ENCODE measurements at regions not wholly inside any gene's neighbourhood (a gene's known extent, or its start where the extent isn't known, plus 50 kb on each side); places are given as distances from the start of the nearest gene placed in this dataset.
"Not testable (repeated sequence)": the region's sequence is repeated elsewhere in the genome, so short reads cannot be mapped to it uniquely, and the experiment has no call there.

DNA sequence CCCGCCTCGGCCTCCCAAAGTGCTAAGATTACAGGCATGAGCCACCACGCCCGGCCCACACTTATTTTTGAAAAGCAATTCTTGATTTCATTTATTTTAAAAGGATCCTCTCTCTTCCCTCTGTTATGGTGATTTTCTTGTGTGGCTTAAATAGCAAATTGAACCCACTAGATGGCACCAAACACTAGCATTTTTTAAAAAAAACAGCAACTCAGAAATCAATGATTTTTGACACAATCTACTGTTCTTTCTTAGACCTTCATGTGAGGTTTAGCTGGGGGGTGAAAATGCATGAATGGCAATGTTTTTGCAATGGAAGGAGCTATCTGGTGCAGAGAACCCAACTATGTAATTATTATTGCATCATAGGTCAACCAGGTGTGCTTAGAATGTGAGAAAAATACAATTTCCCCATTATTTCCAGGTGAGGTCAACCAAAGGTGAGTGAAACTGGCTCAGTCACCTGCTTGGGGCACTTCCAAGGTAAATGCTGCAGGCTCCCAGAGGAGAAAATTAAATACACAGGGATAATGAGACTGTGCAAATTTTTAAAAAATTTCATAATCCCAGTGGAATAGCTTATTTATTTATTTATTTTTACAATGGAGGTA, 226.7 kb upstream of the PRKX start:
- Histone ChIP-seq H3K36me3 (no peaks in the 10 kb centered on the region), H3K27ac (no peak overlapping the region), H3K4me3 (no peak overlapping the region), H3K4me1 (no peaks in the 10 kb centered on the region), H3K27me3 (no peaks in the 10 kb centered on the region), H3K9me3 (no peaks in the 10 kb centered on the region)
- WGBS, 2 donors = 4 to 14% methylated on average over 4 of the region's 4 CpGs
- TF ChIP-seq EP300 (IDR thresholded peaks at IDR 0.05) (no peak), POLR2AphosphoS5 (IDR thresholded peaks at IDR 0.05) (no peak), POLR2A (IDR thresholded peaks at IDR 0.05) (no peak)
- TF ChIP-seq, protein P1, sequence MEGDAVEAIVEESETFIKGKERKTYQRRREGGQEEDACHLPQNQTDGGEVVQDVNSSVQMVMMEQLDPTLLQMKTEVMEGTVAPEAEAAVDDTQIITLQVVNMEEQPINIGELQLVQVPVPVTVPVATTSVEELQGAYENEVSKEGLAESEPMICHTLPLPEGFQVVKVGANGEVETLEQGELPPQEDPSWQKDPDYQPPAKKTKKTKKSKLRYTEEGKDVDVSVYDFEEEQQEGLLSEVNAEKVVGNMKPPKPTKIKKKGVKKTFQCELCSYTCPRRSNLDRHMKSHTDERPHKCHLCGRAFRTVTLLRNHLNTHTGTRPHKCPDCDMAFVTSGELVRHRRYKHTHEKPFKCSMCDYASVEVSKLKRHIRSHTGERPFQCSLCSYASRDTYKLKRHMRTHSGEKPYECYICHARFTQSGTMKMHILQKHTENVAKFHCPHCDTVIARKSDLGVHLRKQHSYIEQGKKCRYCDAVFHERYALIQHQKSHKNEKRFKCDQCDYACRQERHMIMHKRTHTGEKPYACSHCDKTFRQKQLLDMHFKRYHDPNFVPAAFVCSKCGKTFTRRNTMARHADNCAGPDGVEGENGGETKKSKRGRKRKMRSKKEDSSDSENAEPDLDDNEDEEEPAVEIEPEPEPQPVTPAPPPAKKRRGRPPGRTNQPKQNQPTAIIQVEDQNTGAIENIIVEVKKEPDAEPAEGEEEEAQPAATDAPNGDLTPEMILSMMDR (IDR thresholded peaks at IDR 0.05) = no peak
- intact Hi-C loops (cut with DNase I) = no loop called here
- DNase-seq = no peak

DNA sequence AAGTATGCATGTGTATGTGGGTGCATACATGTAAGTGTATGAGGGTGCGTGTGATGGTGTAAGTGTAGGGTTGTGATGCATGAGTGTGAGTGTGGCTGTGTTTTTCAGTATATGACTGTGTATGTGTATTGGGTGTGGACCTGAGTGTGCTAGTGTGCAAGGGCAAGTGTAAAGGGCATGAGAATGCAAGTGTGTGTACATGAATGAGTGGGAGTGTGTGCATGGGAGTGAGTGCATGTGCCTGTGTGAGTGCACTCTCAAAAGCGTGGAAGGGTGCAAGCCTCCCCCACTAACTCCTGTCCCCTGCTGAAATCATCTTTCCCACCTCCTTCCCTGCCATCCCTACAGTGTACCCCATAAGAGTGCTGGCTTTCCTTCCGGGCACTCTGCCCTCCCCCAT, 225.1 kb upstream of the PRKX start:
- Histone ChIP-seq H3K27ac (no peak overlapping the region), H3K4me1 (no peaks in the 10 kb centered on the region), H3K36me3 (no peaks in the 10 kb centered on the region), H3K27me3 (no peaks in the 10 kb centered on the region), H3K4me3 (no peak overlapping the region), H3K9me3 (no peaks in the 10 kb centered on the region)
- 92 to 95% methylated on average over 3 of the region's 3 CpGs for WGBS, 2 donors
- no peak for DNase-seq
- intact Hi-C loops (cut with DNase I) = no loop called here
- no peak for TF ChIP-seq EP300 (IDR thresholded peaks at IDR 0.05)
- TF ChIP-seq, protein P1 (IDR thresholded peaks at IDR 0.05) = no peak
- no peak for TF ChIP-seq POLR2AphosphoS5 (IDR thresholded peaks at IDR 0.05)

DNA sequence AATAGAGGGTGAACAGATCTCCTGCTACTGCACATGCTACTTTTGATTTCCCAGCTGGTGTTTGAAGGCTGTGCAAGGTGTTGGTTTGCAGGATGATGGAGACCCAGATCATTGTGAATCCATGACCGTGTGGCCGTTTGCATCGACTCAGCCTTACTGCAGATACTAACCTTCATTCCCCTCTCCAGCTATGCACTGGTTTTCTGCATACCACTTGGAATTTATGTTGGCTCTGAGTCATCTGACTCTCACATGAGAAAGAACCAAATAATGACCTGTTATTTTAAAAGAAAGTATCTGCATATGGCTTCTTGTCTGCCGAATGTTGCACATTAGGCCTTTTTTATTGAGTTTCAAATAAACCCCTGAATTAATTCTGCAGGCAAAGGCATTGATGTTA, 221.7 kb upstream of the PRKX start:
- H3K27ac ChIP-seq; H3K36me3 ChIP-seq; intact Hi-C loops (cut with DNase I); DNase-seq; H3K4me1 ChIP-seq; H3K4me3 ChIP-seq; H3K27me3 ChIP-seq; H3K9me3 ChIP-seq: not testable (repeated sequence)
- WGBS, 2 donors = no CpG with 5 or more reads among the region's 4 CpGs

DNA sequence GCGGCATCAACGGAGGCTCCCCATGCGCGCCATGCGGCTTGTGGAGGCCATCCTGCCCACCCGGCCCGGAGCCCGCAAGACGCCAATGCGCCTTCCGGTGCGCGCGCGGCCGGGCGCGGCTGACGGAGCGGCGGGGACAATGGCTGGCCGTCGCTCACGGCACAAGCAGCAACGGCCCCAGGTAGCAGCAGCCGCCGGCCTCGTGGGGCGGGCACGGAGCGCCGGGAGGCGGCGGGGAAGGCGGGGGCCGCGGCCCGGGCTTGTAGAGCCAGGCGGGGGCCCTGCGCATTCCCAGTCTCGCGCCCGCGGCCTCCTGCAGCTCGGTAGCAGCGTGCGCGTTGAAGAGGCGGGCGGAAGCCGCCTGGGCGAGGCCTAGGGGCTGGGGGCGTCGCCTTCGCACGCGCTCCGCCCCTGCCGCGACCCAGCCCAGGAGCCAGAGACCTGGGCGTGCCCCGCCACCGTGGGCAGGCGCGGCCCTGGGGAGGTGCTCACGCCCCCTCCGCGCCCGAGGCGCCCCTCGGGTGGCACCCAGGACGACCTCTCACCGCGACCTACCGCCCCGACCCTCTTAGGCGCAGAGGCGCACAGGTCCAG, 207.1 kb upstream of the PRKX start:
- H3K27ac ChIP-seq; intact Hi-C loops (cut with DNase I); H3K27me3 ChIP-seq; H3K4me3 ChIP-seq; DNase-seq; H3K36me3 ChIP-seq; H3K4me1 ChIP-seq; H3K9me3 ChIP-seq: not testable (repeated sequence)
- no CpG with 5 or more reads among the region's 78 CpGs for WGBS, 2 donors

DNA sequence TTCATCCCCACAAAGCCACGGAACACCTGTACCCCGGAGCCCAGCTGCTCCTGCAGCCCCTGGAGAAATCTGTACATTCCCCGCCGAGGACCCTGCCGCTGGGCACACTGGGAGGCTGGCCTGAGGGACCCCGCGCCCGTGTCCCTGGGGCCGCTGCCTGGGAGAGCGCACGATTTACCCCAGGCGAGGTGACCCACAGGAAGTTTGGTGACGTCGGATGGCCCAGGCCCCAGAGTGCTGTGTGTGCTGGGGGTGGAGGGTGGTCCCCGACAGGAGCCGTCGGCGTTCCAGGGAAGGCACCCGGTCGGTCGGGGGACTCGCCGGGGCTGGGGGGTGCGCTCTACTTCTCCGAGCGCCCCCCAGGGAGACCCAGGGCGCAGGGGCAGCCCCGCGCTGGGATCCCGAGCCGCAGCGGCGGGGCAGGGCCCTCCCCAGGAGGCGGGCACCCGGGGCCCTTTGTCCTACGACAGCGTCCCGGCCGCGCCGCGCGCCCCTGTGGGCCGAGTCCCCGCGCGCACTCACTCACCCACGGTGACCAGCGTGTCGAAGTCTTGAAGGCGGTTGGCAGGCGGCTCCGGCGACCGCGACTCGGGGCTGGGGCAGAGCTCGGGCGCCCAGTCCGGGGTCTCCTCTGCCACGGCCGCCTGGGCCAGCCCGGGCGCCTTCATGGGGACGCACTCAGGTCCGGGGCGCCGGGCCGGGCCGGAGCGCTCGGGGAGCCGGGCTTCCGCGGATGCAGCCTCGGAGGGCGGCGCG, 206.4 kb upstream of the PRKX start:
- H3K36me3 ChIP-seq; intact Hi-C loops (cut with DNase I); DNase-seq; H3K4me1 ChIP-seq; H3K27me3 ChIP-seq; H3K27ac ChIP-seq; H3K9me3 ChIP-seq; H3K4me3 ChIP-seq: not testable (repeated sequence)
- no CpG with 5 or more reads among the region's 79 CpGs for WGBS, 2 donors

DNA sequence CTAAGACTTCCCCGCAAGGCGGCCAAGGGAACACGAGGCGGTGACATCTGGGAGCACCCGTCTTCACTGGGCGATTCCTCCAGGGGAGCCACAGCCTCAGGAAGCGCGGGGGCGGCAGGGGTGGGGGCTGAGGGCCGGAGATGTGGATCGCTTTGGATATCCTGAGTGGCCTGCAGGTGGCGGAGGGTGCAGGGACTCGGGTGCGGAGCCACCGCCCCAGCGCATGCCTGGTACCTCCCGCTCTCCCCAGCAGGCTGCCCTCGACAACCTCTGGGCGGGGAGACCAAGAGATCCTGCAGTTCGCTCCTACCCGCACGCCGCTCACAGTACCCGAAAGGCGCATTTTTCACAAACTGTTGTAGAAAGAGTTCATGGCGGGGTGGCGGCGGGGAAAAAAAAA, 201.4 kb upstream of the PRKX start:
- DNase-seq; H3K4me3 ChIP-seq; H3K4me1 ChIP-seq; H3K27me3 ChIP-seq; H3K36me3 ChIP-seq; intact Hi-C loops (cut with DNase I); H3K9me3 ChIP-seq; H3K27ac ChIP-seq: not testable (repeated sequence)
- WGBS, 2 donors = no CpG with 5 or more reads among the region's 28 CpGs

DNA sequence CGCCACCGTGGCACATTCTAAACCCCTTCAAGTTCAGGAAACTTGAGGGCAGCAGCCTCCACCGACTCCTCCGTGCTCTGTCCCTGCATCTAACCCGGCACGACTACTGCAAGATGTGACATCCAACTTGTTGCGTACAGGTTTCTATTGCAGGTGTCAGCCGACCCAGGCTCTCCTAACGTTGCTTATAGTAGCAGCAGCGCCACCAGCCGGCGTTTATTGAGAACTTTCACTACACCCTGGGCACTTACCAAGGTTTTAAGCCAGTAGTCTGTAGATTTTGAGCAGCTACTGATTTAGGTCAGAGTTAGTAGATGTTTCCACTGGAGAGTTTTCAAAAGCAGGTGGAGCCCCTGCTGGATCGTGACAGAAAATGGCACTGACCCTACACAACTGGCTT, 200.6 kb upstream of the PRKX start:
- intact Hi-C loops (cut with DNase I); H3K4me3 ChIP-seq; H3K36me3 ChIP-seq; H3K27me3 ChIP-seq; H3K4me1 ChIP-seq; DNase-seq; H3K27ac ChIP-seq; H3K9me3 ChIP-seq: not testable (repeated sequence)
- WGBS, 2 donors = no CpG with 5 or more reads among the region's 13 CpGs

DNA sequence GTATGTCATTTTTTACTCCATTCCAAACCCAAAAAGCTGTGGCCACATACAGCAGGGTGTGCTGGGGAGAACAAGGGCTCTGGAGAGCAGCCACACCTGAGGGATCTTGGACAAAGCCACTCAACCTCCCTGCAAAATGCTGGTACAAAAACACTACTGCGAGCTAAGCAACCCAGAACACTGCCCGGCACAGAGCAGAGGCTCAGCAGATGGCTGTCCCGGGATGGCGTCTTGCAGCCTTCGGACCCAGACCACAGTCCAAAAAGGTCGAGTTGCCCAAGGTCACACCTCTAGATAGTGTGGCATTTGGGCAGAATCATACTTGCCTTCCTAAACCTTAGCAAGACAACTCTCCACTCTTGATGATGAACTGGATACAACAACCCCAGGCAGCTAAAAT, 197.6 kb upstream of the PRKX start:
- intact Hi-C loops (cut with DNase I); H3K4me3 ChIP-seq; H3K27ac ChIP-seq; DNase-seq; H3K4me1 ChIP-seq; H3K9me3 ChIP-seq; H3K27me3 ChIP-seq; H3K36me3 ChIP-seq: not testable (repeated sequence)
- WGBS, 2 donors = no CpG with 5 or more reads among the region's 6 CpGs

DNA sequence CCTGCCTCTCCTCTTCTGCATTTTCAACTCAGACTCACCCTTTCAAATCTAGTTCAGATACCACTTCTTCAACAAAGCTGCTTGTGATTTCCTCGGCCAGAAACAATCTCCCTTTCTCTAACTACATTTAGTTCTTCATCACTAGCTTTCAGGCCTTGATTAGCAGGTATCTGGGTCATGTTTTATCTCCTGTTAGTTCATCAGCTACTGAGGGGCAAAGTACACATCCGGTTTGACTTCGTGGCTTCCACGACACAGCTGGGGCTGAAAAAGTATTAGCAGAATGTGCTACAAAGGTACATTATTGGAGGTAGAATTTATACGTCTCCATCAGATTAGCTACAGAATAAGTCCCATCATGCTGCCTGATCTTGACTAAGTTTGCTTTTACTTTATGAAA, 197.2 kb upstream of the PRKX start:
- H3K27ac ChIP-seq; intact Hi-C loops (cut with DNase I); H3K9me3 ChIP-seq; H3K4me1 ChIP-seq; H3K4me3 ChIP-seq; DNase-seq; H3K27me3 ChIP-seq; H3K36me3 ChIP-seq: not testable (repeated sequence)
- no CpG with 5 or more reads among the region's 5 CpGs for WGBS, 2 donors

DNA sequence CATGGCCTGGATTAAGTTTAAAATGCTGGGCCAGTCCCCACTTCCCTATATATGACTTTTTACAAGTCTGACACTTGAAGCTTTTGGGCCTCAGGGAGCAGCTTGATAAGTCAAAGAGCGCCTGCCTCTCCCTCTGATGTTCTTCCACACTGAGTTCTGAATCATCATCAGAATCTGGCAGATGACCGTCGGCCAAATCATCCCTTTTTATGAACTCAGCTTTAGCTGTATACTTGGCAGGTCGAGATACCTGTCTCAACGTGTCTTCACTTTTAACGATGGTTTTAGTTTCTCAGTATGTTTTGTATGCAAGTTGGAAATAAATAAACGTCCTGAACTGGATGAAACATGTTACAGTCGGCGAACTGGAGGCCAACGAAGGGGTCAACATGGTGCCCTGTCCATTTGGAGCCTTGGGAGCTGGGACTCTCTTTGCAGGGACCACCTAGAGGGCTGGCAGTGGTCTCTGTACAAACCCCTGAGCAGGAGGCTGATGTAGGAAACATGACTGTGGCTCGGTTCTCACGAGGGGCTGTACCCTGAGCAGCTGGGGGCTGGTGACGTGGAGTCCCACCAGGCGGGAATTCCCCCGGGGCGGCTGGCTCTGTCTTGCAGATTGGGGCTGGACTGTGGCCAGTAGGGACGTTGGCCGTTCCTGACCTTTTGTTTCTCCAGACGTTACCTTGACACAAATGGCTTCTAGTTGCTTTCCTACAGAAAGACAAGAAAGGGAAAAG, 192.2 kb upstream of the PRKX start:
- H3K27me3 ChIP-seq; intact Hi-C loops (cut with DNase I); DNase-seq; H3K4me3 ChIP-seq; H3K4me1 ChIP-seq; H3K27ac ChIP-seq; H3K36me3 ChIP-seq; H3K9me3 ChIP-seq: not testable (repeated sequence)
- 94% methylated on average over 9 of the region's 19 CpGs; no CpG with 5 or more reads in 1 of the 2 donors for WGBS, 2 donors

Data from sigmoid colon (tissue), 6 donors.